Panc1 (cell line): ENCODE measurements at regions not wholly inside any gene's neighbourhood (a gene's known extent, or its start where the extent isn't known, plus 50 kb on each side); places are given as distances from the start of the nearest gene placed in this dataset.

Experiments
- CTCF ChIP-seq: fragments of 450-650 bp; IDR thresholded peaks from 2 replicates; pipeline ENCODE4 v1.5.1; 2017; ENCODE audit warnings: mild to moderate bottlenecking
- REST ChIP-seq, 2 experiments: IDR thresholded peaks; 2 replicates each; pipeline ENCODE4 v1.6.1; 2011 to 2012; ENCODE audit warnings: low read depth in 2 of 2, control low read depth in 1 of 2, low read length in 1 of 2, mild to moderate bottlenecking in 1 of 2, moderate library complexity in 1 of 2; ENCODE audit not compliant: insufficient read depth in 1 of 2
- TCF7L2 ChIP-seq: IDR thresholded peaks from 2 replicates; pipeline ENCODE4 v1.6.1; 2011; ENCODE audit warnings: mild to moderate bottlenecking, low read depth, low read length, inconsistent platforms

GRCh38 chr5:165809914-165810313 lies 2304.5 kb downstream of the MAT2B start:
- TF ChIP-seq CTCF (no peak), REST (IDR thresholded peaks at IDR 0.05; ENCODE audit: insufficient read depth in 1 of 2, low read depth in 2 of 2, low read length in 1 of 2) (no peak), TCF7L2 (no peak)
